PC-3 (cell line): ENCODE measurements at regions not wholly inside any gene's neighbourhood (a gene's known extent, or its start where the extent isn't known, plus 50 kb on each side); places are given as distances from the start of the nearest gene placed in this dataset.

Source experiments
- ATAC-seq: fragments of 200-7000 bp; cut with Tn5 transposase; 2 replicates; pipeline ENCODE4 v1.9.1; 2020; ENCODE audit warnings: mild to moderate bottlenecking, moderate library complexity
- BruUV-seq: library from RNA; stranded (reverse); fragments of 400-500 nt; replicated peaks from 2 replicates; lab custom pipeline; 2021; lab: Mats Ljungman, UMichigan
- CTCF ChIA-PET: fragments of 300-600 bp; sonication (Branson Sonifier 250); formaldehyde crosslinking; loops from one replicate; lab custom pipeline; 2022; ENCODE audit warnings: antibody characterized with exemption; lab: Charles Lee
- POLR2A ChIA-PET: fragments of 300-600 bp; sonication (Branson Sonifier 250); formaldehyde crosslinking; loops from one replicate; lab custom pipeline; 2022; ENCODE audit warnings: antibody characterized with exemption; ENCODE audit not compliant: unreplicated experiment; lab: Charles Lee
- DNase-seq: peaks from one replicate; pipeline ENCODE4 v3.0.0-alpha.2; 2015
- H2AFZ ChIP-seq: fragments of 300-600 bp; sonication (generic); 2 replicates; pipeline ENCODE4 v1.6.0; 2016; ENCODE audit warnings: antibody characterized with exemption, low read length
- H3F3A ChIP-seq: fragments of 300-600 bp; sonication (generic); one replicate; pipeline ENCODE4 v1.6.0; 2017; ENCODE audit warnings: antibody characterized with exemption, low read length, control low read depth, mild to moderate bottlenecking; ENCODE audit not compliant: unreplicated experiment
- H3K27ac ChIP-seq: fragments of 300-600 bp; sonication (generic); 2 replicates; pipeline ENCODE4 v1.5.1; 2016; ENCODE audit warnings: mild to moderate bottlenecking, low read length
- H3K27me3 ChIP-seq: fragments of 300-600 bp; sonication (generic); 2 replicates; pipeline ENCODE4 v1.6.1; 2016; ENCODE audit warnings: low read length, mixed read lengths
- H3K36me3 ChIP-seq: fragments of 300-600 bp; sonication (generic); 2 replicates; pipeline ENCODE4 v1.6.1; 2016; ENCODE audit warnings: low read depth, mixed run types, low read length, mixed read lengths
- H3K4me1 ChIP-seq: fragments of 300-600 bp; sonication (generic); 2 replicates; pipeline ENCODE4 v1.5.1; 2016; ENCODE audit warnings: low read length; ENCODE audit not compliant: insufficient read depth
- H3K4me2 ChIP-seq: fragments of 300-600 bp; sonication (generic); 2 replicates; pipeline ENCODE4 v1.6.0; 2016; ENCODE audit warnings: low read length
- H3K4me3 ChIP-seq: fragments of 300-600 bp; sonication (generic); 2 replicates; pipeline ENCODE4 v1.5.1; 2016; ENCODE audit warnings: mild to moderate bottlenecking, low read length, mixed read lengths
- H3K79me2 ChIP-seq: fragments of 300-600 bp; sonication (generic); 2 replicates; pipeline ENCODE4 v1.6.1; 2017; ENCODE audit warnings: low read length, mixed read lengths
- H3K9ac ChIP-seq: fragments of 300-600 bp; sonication (generic); 2 replicates; pipeline ENCODE4 v1.6.0; 2016; ENCODE audit warnings: mild to moderate bottlenecking, low read length
- H3K9me2 ChIP-seq: fragments of 300-600 bp; sonication (generic); replicated peaks from 2 replicates; pipeline ENCODE4 v1.6.1; 2016; ENCODE audit warnings: mixed run types, low read length, mixed read lengths
- H3K9me3 ChIP-seq: fragments of 300-600 bp; sonication (generic); 2 replicates; pipeline ENCODE4 v1.6.1; 2016; ENCODE audit warnings: low read length, mixed read lengths
- H4K20me1 ChIP-seq: fragments of 300-600 bp; sonication (generic); 2 replicates; pipeline ENCODE4 v1.6.1; 2016; ENCODE audit warnings: low read length, mixed read lengths
- EZH2 ChIP-seq: fragments of 300-600 bp; sonication (generic); IDR thresholded peaks from one replicate; pipeline ENCODE4 v1.6.1; 2017; ENCODE audit warnings: antibody characterized with exemption, mild to moderate bottlenecking, low read length; ENCODE audit not compliant: unreplicated experiment
- EZH2phosphoT487 ChIP-seq: fragments of 300-600 bp; sonication (generic); IDR thresholded peaks from 2 replicates; pipeline ENCODE4 v1.6.1; 2018; ENCODE audit warnings: mild to moderate bottlenecking, antibody characterized with exemption, low read length, borderline replicate concordance
- intact Hi-C: fragments of 100-400 bp; cut with micrococcal nuclease; formaldehyde crosslinking; loops from 2 replicates; pipeline ENCODE4 v1.9.0; 2023
- TF ChIP-seq, protein P1 (sequence below): fragments of 300-600 bp; sonication (generic); conservative IDR thresholded peaks from 2 replicates; pipeline ENCODE4 v1.5.1; 2017; ENCODE audit warnings: antibody characterized with exemption, low read depth, mild to moderate bottlenecking, low read length

GRCh38 chr2:153134725-153135124 is 343.8 kb downstream of the RPRM start:
- Histone ChIP-seq H2AFZ (no peak overlapping the region), H3K4me1 (no peaks in the 10 kb centered on the region)
- BruUV-seq = no TSS peak

GRCh38 chr2:153133716-153134115 is 344.8 kb downstream of the RPRM start:
- Histone ChIP-seq H3K4me3 (no peak overlapping the region), H3K9ac (no peak overlapping the region), H3F3A (no peaks in the 10 kb centered on the region), H3K79me2 (no peaks in the 10 kb centered on the region), H3K27ac (no peak overlapping the region), H4K20me1 (no peaks in the 10 kb centered on the region), H3K27me3 (no peaks in the 10 kb centered on the region), H2AFZ (no peak overlapping the region), H3K4me2 (no peak overlapping the region), H3K9me2 (no peaks in the 10 kb centered on the region), H3K36me3 (no peaks in the 10 kb centered on the region), H3K9me3 (no peaks in the 10 kb centered on the region), H3K4me1 (no peaks in the 10 kb centered on the region)
- no TSS peak for BruUV-seq
- ChIA-PET CTCF (no interaction called here), POLR2A (no interaction called here)
- TF ChIP-seq EZH2phosphoT487 (no peak), EZH2 (no peak)
- TF ChIP-seq, protein P1, sequence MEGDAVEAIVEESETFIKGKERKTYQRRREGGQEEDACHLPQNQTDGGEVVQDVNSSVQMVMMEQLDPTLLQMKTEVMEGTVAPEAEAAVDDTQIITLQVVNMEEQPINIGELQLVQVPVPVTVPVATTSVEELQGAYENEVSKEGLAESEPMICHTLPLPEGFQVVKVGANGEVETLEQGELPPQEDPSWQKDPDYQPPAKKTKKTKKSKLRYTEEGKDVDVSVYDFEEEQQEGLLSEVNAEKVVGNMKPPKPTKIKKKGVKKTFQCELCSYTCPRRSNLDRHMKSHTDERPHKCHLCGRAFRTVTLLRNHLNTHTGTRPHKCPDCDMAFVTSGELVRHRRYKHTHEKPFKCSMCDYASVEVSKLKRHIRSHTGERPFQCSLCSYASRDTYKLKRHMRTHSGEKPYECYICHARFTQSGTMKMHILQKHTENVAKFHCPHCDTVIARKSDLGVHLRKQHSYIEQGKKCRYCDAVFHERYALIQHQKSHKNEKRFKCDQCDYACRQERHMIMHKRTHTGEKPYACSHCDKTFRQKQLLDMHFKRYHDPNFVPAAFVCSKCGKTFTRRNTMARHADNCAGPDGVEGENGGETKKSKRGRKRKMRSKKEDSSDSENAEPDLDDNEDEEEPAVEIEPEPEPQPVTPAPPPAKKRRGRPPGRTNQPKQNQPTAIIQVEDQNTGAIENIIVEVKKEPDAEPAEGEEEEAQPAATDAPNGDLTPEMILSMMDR = no peak
- ATAC-seq = no peak
- DNase-seq = no peak
- intact Hi-C loops = no loop called here

More at GRCh38 chr2:153134725-153135124, 343.8 kb downstream of the RPRM start:
- Histone ChIP-seq H3K79me2 (no peaks in the 10 kb centered on the region), H3F3A (no peaks in the 10 kb centered on the region), H3K36me3 (no peaks in the 10 kb centered on the region), H3K27me3 (no peaks in the 10 kb centered on the region), H3K9me3 (no peaks in the 10 kb centered on the region), H4K20me1 (no peaks in the 10 kb centered on the region), H3K9ac (no peak overlapping the region), H3K27ac (no peak overlapping the region), H3K9me2 (no peaks in the 10 kb centered on the region), H3K4me2 (no peak overlapping the region), H3K4me3 (no peak overlapping the region)
- no peak for TF ChIP-seq EZH2phosphoT487
- TF ChIP-seq, protein P1 = no peak
- no peak for TF ChIP-seq EZH2
- DNase-seq (no peak), ATAC-seq (no peak)
- ChIA-PET CTCF (no interaction called here), POLR2A (no interaction called here)
- intact Hi-C loops = no loop called here

DNA sequence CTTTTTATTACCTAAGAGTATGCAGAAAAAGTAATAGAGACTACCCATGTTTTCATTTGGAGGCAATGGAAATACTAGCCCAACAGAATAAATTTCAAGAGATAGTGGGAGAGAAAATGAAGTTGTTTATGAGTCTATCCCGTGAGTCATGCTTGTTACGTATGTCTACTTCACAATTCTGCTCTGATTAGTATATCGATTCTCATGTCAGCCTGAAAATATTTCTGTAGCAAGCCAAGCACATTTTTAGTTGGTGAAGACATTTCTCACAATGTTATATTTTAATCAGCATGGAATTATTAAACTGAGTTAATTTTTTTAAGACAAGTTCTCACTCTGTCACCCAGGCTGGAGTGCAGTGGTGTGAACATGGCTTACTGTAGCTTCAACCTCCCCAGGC is 346.1 kb downstream of the RPRM start:
- no peak for ATAC-seq

More for the DNA sequence above, 346.1 kb downstream of the RPRM start:
- no TSS peak for BruUV-seq
- CTCF ChIA-PET = no interaction called here
- H3K4me3 ChIP-seq = no peak overlapping the region
- no peaks in the 10 kb centered on the region for H3F3A ChIP-seq
- H4K20me1 ChIP-seq = no peaks in the 10 kb centered on the region
- no peaks in the 10 kb centered on the region for H3K4me1 ChIP-seq
- no peaks in the 10 kb centered on the region for H3K9me3 ChIP-seq
- TF ChIP-seq, protein P1 = no peak
- TF ChIP-seq EZH2 = no peak
- TF ChIP-seq EZH2phosphoT487 = no peak
- H3K79me2 ChIP-seq = no peaks in the 10 kb centered on the region
- POLR2A ChIA-PET = no interaction called here
- no peaks in the 10 kb centered on the region for H3K27me3 ChIP-seq
- no peaks in the 10 kb centered on the region for H3K36me3 ChIP-seq
- intact Hi-C loops = no loop called here
- no peak overlapping the region for H3K9ac ChIP-seq
- H3K9me2 ChIP-seq = no peaks in the 10 kb centered on the region
- DNase-seq = no peak
- H3K27ac ChIP-seq = no peak overlapping the region
- H2AFZ ChIP-seq = no peak overlapping the region
- no peak overlapping the region for H3K4me2 ChIP-seq
